Esophagus mucosa (tissue), 1 donor: ENCODE measurements at regions not wholly inside any gene's neighbourhood (a gene's known extent, or its start where the extent isn't known, plus 50 kb on each side); places are given as distances from the start of the nearest gene placed in this dataset.
A peak's percentile ranks its signal among the peaks of the same experiment; 100 is the strongest.

Source experiments
- ATAC-seq: fragments of 200-7000 bp; cut with Tn5 transposase; one replicate; pipeline ENCODE4 v1.9.1; 2020
- donor health status: DM: yes; HTN: yes; CAD: no.

- no peak for ATAC-seq
These were observed 282.6 kb downstream of the ELAVL2 start for GRCh38 chr9:23543419-23543818.

GRCh38 chr9:23545728-23546127 is 280.3 kb downstream of the ELAVL2 start:
- ATAC-seq = no peak

DNA sequence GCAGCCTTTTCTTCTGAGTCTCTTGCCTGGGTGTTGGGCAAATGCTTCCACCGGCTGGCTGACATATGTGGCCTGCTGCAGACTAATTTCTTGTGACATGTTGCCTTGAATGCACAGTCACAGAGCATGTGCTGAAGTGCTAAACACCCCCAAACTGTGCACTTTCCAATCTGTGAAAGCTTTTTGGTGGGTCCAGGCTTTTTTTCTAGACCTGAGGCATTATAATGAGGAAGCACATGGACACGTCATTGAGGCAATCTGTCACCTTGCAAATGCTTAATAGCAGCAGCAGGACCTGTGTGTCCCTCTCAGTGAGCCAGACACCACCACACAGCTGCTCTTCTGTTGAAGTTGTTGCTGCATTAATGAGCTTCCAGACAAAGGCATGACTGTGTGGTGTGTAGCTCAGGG is 274.7 kb downstream of the ELAVL2 start:
- no peak for ATAC-seq

GRCh38 chr9:23551929-23552707 is 273.9 kb downstream of the ELAVL2 start:
- ATAC-seq = no peak

GRCh38 chr9:23552876-23553601 is 273.0 kb downstream of the ELAVL2 start:
- ATAC-seq = no peak

DNA sequence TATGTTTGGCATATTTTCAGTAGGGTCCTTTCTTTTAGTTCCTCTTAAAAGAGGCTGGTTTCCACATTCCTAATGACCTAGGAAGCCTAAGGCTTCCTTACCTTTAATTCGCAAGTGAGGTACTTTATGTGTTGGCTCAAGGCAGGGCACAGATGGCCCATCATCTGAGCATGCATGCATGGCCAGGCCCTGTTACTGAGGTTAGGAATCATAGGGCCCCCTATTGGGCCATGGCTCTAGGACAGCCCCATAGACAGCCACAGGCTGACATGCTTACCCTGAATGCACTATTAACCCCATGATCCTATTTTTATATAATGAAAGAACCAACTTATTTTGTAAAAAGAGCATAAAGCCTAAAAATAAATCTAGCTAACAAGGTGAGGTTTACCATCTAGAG is 271.4 kb downstream of the ELAVL2 start:
- ATAC-seq = no peak

GRCh38 chr9:23555851-23556250 is 270.2 kb downstream of the ELAVL2 start:
- no peak for ATAC-seq

DNA sequence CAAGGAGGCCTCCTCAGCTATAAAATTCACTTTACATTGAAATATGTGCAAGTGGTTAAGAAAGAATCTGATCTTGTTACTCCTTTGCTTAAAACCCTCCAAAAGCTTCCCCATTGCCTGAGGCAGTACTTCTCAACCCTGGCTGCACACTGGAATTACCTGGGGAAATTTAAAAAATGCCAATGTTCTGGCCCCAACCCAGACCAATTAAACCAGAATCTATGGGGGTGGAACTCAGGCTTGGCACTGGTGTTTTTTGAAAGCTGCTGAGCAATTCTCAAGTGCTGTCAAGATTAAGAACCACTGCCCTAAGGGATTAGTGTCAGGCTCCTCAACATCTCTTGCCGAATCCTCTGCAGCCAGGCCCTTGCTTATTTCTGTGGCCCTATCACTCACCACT is 269.6 kb downstream of the ELAVL2 start:
- no peak for ATAC-seq

DNA sequence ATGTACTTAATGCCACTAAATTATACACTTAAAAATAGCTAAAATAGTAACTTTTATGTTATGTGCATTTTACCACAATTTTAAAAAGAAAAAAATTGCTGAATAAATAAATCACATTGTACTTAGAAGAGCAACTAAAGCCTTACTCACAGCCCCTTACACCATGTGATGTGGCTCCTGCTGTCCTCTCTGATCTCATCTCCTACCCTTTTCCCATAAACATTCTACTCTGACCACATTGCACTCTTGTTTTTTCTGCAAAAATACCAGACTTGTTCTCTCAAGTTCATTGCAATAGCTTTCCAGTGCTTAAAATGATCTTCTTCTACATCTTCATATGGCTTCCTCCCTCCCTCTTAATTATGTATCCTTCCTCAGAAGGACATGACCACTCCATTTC is 268.4 kb downstream of the ELAVL2 start:
- no peak for ATAC-seq

DNA sequence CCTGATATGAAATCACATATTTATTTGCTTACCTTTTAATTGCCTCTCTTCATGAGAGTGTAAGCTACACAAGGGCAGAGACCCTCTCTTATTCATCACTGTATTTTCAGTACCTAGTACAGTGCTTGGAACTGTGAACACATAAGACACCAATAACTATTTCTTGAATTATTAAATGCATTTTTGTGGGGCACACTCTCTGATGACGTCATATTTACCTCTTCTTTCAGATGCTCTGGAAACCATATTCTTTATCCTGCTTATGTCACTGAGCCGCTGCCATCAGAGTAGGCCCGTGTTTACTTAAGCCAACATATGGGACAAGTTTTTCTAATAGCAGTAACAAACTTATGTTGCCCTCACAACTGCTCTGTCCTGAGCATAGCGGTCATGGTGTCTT is 266.5 kb downstream of the ELAVL2 start:
- no peak for ATAC-seq

DNA sequence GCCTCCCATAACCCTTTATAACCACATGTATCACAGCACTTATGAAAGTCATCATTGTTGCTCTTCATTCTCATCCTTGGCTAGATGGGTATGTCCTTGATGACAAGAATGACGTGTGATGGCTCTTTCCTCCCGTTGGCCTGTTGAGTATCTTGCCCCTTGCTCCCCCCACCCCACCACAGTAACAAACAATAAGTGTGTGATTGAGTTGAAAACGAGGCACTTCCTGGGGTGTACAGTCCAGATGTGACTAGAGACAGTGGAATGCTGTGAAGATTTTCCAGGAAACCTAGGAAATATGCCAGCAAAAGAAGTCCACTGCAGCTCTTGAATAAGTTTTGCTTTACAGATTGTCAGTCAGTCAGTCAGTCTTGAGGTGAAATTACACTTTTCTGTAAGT is 262.5 kb downstream of the ELAVL2 start:
- ATAC-seq = no peak

- ATAC-seq = no peak
These were observed 258.4 kb downstream of the ELAVL2 start for GRCh38 chr9:23567516-23568165.

DNA sequence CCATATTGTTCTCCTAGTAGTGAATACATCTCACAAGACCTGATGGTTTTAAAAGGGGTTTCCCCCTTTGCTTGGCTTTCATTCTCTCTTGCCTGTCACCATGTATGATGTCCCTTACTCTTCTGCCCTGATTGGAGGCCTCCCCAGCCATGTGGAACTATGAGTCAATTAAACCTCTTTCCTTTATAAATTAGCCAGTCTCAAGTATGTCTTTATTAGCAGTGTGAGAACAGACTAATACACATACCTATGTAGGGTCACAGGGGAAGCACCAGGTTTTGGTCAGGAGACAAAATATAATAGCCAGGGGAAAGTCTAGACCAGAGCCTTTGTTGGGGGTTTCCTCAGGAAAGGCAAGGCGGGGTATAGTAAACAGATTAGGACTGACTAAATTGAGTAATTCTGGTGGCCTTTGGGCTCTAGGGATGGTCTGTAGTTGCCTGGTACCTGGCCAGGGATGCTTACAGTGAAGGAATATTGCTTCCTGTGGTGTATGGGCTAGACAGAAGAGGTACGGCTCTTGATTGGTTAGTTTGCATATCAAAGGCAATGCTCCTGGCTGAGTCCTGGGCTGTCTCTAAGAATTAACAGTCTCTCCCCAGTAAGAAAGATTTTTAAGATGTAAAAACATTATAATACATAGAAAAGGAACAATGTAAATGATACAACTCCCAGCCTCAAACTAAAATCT is 254.5 kb downstream of the ELAVL2 start:
- no peak for ATAC-seq

GRCh38 chr9:23573800-23574199 is 252.2 kb downstream of the ELAVL2 start:
- ATAC-seq = no peak

- ATAC-seq = no peak
These were observed 248.4 kb downstream of the ELAVL2 start for GRCh38 chr9:23577611-23578010.

DNA sequence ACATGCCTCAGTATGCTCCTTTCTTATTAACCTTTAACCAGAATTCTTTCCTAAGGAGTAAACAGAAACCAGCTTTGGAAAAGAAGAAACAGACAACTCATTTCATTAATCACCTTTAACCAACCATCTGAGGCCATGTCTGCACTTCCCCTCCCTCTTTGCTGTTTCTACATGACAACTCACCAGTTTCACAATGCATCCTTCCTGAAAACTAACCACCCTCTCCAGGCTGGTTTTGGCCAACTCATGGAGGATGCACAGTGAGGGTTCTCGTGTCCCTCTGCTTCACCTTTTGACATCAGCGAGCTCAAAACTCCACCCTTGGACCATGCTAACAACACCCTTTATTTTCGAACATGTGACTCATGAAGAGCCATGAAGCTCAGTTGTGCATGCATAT is 244.1 kb downstream of the ELAVL2 start:
- peak; percentile 89 for ATAC-seq

DNA sequence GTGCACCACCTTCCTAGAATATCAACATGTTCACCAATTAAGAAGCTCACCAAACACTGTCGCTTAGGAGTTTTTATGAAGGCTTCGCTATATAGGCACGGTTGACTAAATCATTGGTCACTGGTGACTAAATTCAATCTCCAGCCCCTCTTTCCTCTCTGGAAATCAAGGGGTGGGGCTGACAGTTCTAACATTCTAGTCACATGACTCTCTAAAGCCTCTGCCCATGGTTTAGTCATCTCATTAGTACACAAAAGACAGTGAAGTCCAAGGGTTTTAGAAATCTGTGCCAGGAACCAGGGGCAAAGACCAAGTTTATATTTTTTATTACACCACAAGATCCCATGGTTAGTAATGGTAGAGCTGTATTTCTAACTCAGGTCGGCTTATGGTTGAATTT is 243.2 kb downstream of the ELAVL2 start:
- ATAC-seq = peak; percentile 67

DNA sequence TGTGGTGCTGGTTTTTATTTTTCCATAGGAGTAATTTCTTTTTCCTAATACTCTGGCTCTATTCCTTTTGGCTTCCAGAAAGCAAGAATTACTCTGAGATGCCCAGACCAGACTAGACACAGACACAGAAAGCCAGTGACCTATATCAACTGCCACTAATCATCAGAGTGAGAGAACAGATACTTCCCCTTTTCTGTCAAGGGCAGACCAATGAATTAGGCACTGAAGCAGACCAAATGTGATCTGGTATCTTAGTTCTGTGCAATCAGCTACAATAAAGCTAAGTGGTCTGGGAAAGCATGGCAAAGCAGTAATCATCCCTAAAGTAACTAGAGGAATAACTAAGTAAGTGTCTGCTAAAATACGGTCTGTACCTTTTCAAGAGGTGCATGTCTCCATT is 239.1 kb downstream of the ELAVL2 start:
- ATAC-seq = no peak

GRCh38 chr9:23587433-23587832 is 238.6 kb downstream of the ELAVL2 start:
- ATAC-seq = no peak

- no peak for ATAC-seq
These were observed 238.1 kb downstream of the ELAVL2 start for GRCh38 chr9:23587903-23588302.

DNA sequence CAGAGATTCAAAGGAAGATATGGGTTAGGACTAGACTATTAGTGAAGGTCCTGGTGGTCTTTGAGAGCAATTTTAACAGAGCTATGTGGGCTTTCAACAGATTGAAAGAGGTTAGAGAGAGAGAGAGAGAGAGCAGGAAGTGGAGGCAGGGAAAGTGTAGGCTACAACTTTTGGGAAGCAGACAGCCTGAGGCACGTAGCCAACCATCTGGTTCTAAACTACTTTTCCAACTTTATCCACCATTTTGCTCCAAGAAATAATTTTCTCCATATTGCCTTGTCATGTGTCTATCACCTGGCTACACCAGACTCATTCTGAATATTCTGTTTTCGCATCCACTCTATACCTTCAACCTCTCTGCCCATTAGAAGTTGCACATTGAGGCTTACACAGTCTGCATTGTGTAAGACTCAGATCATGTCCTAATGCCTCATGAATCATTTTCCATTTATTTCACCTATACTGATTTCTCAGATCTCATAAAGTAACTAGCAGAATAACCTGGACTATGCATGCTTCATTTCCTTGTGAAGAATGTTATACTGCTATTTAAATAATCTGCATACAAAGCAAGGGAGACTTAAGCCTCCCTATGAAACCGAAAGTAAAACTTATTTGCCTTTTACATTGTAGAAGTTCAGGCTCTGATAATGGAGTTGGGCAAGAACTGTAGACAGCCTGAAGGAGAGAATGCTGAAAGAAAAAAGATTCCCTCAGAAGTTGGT is 235.6 kb downstream of the ELAVL2 start:
- peak; percentile 80 for ATAC-seq

DNA sequence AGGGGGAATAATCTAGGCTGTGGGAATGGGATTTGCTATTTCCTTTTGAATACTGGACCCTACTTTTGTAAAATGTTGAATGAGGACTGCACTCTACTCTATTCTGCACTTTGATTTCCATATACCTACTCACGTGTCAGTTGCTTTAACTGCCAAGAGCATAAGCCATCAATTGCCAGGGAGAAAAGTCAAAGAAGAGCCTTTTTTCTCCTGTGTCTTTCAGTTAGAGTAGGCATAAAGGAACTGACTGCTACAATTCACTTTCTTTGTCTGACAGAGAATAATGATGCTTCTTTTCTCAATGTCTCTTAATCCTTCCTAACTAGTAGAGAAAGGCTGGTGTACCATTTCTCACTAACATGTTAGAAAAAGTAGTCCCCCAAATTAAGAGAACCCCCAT is 231.6 kb downstream of the ELAVL2 start:
- no peak for ATAC-seq
